ENCODE measurements at regions not wholly inside any gene's neighbourhood (a gene's known extent, or its start where the extent isn't known, plus 50 kb on each side); places are given as distances from the start of the nearest gene placed in this dataset.

GRCh38 chr6:137951064-137951597, 84.1 kb downstream of the TNFAIP3 start:
- in situ Hi-C loops (cut with MboI; ENCODE audit: low sequenced_read_pairs in 4 of 4) (no loop called here), intact Hi-C loops (cut with DNase I; ENCODE audit: low total_unique reads) (no loop called here)
- no peak for ATAC-seq

DNA sequence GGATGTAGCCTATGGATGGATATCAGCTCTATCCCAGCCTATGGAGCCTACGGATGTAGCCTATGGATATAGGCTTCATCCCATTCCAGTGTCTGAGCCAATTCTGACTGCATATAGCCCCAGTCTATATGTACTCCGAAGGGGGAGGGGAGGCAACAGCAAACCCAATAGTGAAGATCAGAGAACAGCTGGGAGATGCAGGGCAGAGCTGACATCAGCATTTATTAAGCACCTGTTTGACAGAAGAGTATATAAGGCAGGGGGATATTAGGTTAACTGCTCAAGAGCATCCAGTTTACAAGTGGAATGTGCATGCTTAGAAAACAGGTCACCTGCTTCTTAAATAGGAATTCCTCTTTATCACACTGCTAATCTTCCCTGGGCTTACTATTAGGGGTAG, 85.2 kb downstream of the TNFAIP3 start:
- Histone ChIP-seq H3K4me1 (no peaks in the 10 kb centered on the region), H3K36me3 (no peaks in the 10 kb centered on the region), H3K27ac (no peak overlapping the region), H3K9me3 (no peaks in the 10 kb centered on the region), H3K27me3 (no peaks in the 10 kb centered on the region), H3K4me3 (no peak overlapping the region)
- no peak for DNase-seq
- intact Hi-C loops (cut with DNase I; ENCODE audit: low total_unique reads) (no loop called here), in situ Hi-C loops (cut with MboI; ENCODE audit: low sequenced_read_pairs in 4 of 4) (no loop called here)
- ATAC-seq = no peak
- TF ChIP-seq, protein P1, sequence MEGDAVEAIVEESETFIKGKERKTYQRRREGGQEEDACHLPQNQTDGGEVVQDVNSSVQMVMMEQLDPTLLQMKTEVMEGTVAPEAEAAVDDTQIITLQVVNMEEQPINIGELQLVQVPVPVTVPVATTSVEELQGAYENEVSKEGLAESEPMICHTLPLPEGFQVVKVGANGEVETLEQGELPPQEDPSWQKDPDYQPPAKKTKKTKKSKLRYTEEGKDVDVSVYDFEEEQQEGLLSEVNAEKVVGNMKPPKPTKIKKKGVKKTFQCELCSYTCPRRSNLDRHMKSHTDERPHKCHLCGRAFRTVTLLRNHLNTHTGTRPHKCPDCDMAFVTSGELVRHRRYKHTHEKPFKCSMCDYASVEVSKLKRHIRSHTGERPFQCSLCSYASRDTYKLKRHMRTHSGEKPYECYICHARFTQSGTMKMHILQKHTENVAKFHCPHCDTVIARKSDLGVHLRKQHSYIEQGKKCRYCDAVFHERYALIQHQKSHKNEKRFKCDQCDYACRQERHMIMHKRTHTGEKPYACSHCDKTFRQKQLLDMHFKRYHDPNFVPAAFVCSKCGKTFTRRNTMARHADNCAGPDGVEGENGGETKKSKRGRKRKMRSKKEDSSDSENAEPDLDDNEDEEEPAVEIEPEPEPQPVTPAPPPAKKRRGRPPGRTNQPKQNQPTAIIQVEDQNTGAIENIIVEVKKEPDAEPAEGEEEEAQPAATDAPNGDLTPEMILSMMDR (IDR thresholded peaks at IDR 0.05 in 4 of 5, conservative IDR thresholded peaks at IDR 0.05 in 1 of 5) = no peak
- no peak for TF ChIP-seq POLR2A (IDR thresholded peaks at IDR 0.05)

More at GRCh38 chr6:137951064-137951597, 84.1 kb downstream of the TNFAIP3 start:
- Histone ChIP-seq H3K9me3 (no peaks in the 10 kb centered on the region), H3K27ac (no peak overlapping the region), H3K4me3 (no peak overlapping the region), H3K4me1 (no peaks in the 10 kb centered on the region), H3K36me3 (no peaks in the 10 kb centered on the region), H3K27me3 (no peaks in the 10 kb centered on the region)
- no peak for DNase-seq
- TF ChIP-seq, protein P1 (IDR thresholded peaks at IDR 0.05 in 4 of 5, conservative IDR thresholded peaks at IDR 0.05 in 1 of 5) = no peak
- no peak for TF ChIP-seq POLR2A (IDR thresholded peaks at IDR 0.05)

DNA sequence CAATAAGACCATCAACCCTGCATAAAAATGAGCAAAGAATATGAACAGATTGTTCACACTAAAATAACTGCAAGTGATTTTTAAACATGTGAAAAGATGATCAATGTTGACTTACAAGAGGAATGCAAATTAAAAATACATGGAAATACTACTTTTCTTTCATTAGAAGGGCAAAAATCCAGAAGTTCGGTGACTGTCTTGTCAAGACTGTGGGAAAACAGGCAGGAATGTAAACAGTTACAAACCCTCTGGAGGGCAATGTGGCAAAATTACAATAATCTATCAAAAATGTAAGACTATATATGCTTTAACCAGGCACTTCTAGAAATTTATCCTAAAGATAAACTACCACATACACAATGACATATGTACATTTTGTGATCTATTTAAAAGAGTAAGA, 86.7 kb downstream of the TNFAIP3 start:
- Histone ChIP-seq H3K36me3 (no peaks in the 10 kb centered on the region), H3K27me3 (no peaks in the 10 kb centered on the region), H3K4me1 (no peaks in the 10 kb centered on the region), H3K27ac (no peak overlapping the region), H3K4me3 (no peak overlapping the region), H3K9me3 (no peaks in the 10 kb centered on the region)
- TF ChIP-seq, protein P1 (IDR thresholded peaks at IDR 0.05 in 4 of 5, conservative IDR thresholded peaks at IDR 0.05 in 1 of 5) = no peak
- no peak for TF ChIP-seq POLR2A (IDR thresholded peaks at IDR 0.05)
- in situ Hi-C loops (cut with MboI; ENCODE audit: low sequenced_read_pairs in 4 of 4) (no loop called here), intact Hi-C loops (cut with DNase I; ENCODE audit: low total_unique reads) (no loop called here)
- DNase-seq (no peak), ATAC-seq (no peak)

DNA sequence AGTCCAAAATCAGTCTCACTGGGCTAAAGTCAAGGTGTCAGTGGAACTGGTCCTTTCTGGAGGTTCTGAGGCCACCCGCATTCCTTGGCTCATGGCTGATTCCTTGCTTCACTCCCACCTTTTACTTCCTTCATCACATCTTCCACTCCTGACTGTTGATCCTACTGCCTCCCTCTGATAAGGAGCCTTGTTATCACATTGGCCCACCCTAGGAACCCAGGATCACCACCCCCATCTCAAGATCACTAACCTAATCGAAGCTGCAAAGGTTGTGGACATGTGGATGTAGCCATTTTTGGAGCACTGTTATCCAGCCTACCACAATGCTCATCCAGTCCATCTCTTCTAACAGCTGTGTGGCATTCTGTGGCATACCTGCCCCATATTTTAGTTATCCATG, 87.2 kb downstream of the TNFAIP3 start:
- Histone ChIP-seq H3K9me3 (no peaks in the 10 kb centered on the region), H3K27me3 (no peaks in the 10 kb centered on the region), H3K27ac (no peak overlapping the region), H3K36me3 (no peaks in the 10 kb centered on the region), H3K4me3 (no peak overlapping the region), H3K4me1 (no peaks in the 10 kb centered on the region)
- intact Hi-C loops (cut with DNase I; ENCODE audit: low total_unique reads) (no loop called here), in situ Hi-C loops (cut with MboI; ENCODE audit: low sequenced_read_pairs in 4 of 4) (no loop called here)
- TF ChIP-seq, protein P1 (IDR thresholded peaks at IDR 0.05 in 4 of 5, conservative IDR thresholded peaks at IDR 0.05 in 1 of 5) = no peak
- no peak for TF ChIP-seq POLR2A (IDR thresholded peaks at IDR 0.05)
- DNase-seq = no peak
- ATAC-seq = no peak

- Histone ChIP-seq H3K9me3 (no peaks in the 10 kb centered on the region), H3K4me1 (no peaks in the 10 kb centered on the region), H3K36me3 (no peaks in the 10 kb centered on the region), H3K27ac (no peak overlapping the region), H3K27me3 (no peaks in the 10 kb centered on the region), H3K4me3 (no peak overlapping the region)
- no peak for ATAC-seq
- no peak for TF ChIP-seq POLR2A (IDR thresholded peaks at IDR 0.05)
- TF ChIP-seq, protein P1 (IDR thresholded peaks at IDR 0.05 in 4 of 5, conservative IDR thresholded peaks at IDR 0.05 in 1 of 5) = no peak
- in situ Hi-C loops (cut with MboI; ENCODE audit: low sequenced_read_pairs in 4 of 4) (no loop called here), intact Hi-C loops (cut with DNase I; ENCODE audit: low total_unique reads) (no loop called here)
- no peak for DNase-seq
Measured at GRCh38 chr6:137956098-137956488, 89.0 kb downstream of the TNFAIP3 start.
